Keratinocyte (primary cell): ENCODE measurements at regions not wholly inside any gene's neighbourhood (a gene's known extent, or its start where the extent isn't known, plus 50 kb on each side); places are given as distances from the start of the nearest gene placed in this dataset.

Experiments used
- DNase-seq: peaks from one replicate; pipeline ENCODE4 v3.0.0-alpha.2; 2011; ENCODE audit warnings: low read depth, missing footprints, low spot score
- FAIRE-seq: peaks from 2 replicates; lab custom pipeline; 2011; peaks lifted over from hg19 to GRCh38; lab: Jason Lieb, UNC
- H2AFZ ChIP-seq: 2 replicates; pipeline ENCODE4 v1.6.0; 2012; ENCODE audit warnings: low read length, control low read depth, inconsistent platforms; ENCODE audit not compliant: control insufficient read depth
- H3K27ac ChIP-seq: 2 replicates; pipeline ENCODE4 v1.5.1; 2011; ENCODE audit warnings: low read length; ENCODE audit not compliant: control insufficient read depth, insufficient read depth
- H3K27me3 ChIP-seq: 3 replicates; pipeline ENCODE4 v1.6.0; 2011; ENCODE audit warnings: low read length; ENCODE audit not compliant: control insufficient read depth, insufficient read depth; ENCODE audit errors: extremely low read depth
- H3K36me3 ChIP-seq, 2 experiments: 2 replicates in 1 of 2; 3 replicates in 1 of 2; pipeline ENCODE4 v1.5.1; 2011; ENCODE audit warnings: low read length in 2 of 2, mild to moderate bottlenecking in 1 of 2; ENCODE audit not compliant: control insufficient read depth in 2 of 2, insufficient read depth in 2 of 2; ENCODE audit errors: extremely low read depth in 1 of 2
- H3K4me1 ChIP-seq: 3 replicates; pipeline ENCODE4 v1.5.1; 2011; ENCODE audit warnings: low read length; ENCODE audit not compliant: control insufficient read depth, insufficient read depth; ENCODE audit errors: extremely low read depth
- H3K4me2 ChIP-seq: 3 replicates; pipeline ENCODE4 v1.6.0; 2011; ENCODE audit warnings: low read depth, low read length; ENCODE audit not compliant: control insufficient read depth, insufficient read depth; ENCODE audit errors: extremely low read depth
- H3K4me3 ChIP-seq, 3 experiments: fragments of 200-600 bp in 1 of 3; sonication (generic) in 1 of 3; 2 replicates in 2 of 3; 3 replicates in 1 of 3; pipeline ENCODE4 v1.5.1; 2011 to 2016; ENCODE audit warnings: low read length in 3 of 3, mild to moderate bottlenecking in 3 of 3, control low read depth in 2 of 3, inconsistent platforms in 1 of 3, low read depth in 1 of 3, mixed read lengths in 1 of 3, mixed run types in 1 of 3, moderate library complexity in 1 of 3; ENCODE audit not compliant: control insufficient read depth in 2 of 3, insufficient read depth in 2 of 3; ENCODE audit errors: extremely low read depth in 1 of 3
- H3K79me2 ChIP-seq: 2 replicates; pipeline ENCODE4 v1.6.0; 2012; ENCODE audit warnings: low read length; ENCODE audit not compliant: control insufficient read depth, insufficient read depth
- H3K9ac ChIP-seq: 3 replicates; pipeline ENCODE4 v1.6.0; 2011; ENCODE audit warnings: low read length; ENCODE audit not compliant: control insufficient read depth, insufficient read depth; ENCODE audit errors: extremely low read depth
- H3K9me1 ChIP-seq: 3 replicates; pipeline ENCODE4 v1.6.0; 2011; ENCODE audit warnings: low read length; ENCODE audit not compliant: control insufficient read depth, insufficient read depth; ENCODE audit errors: extremely low read depth
- H3K9me3 ChIP-seq: 2 replicates; pipeline ENCODE4 v1.5.1; 2012; ENCODE audit warnings: low read depth, low read length; ENCODE audit not compliant: control insufficient read depth
- H4K20me1 ChIP-seq: 3 replicates; pipeline ENCODE4 v1.6.0; 2011; ENCODE audit warnings: low read length; ENCODE audit not compliant: control insufficient read depth, insufficient read depth; ENCODE audit errors: extremely low read depth
- CTCF ChIP-seq, 3 experiments: IDR thresholded peaks in 1 of 3; conservative IDR thresholded peaks in 1 of 3; optimal IDR thresholded peaks in 1 of 3; 2 replicates in 2 of 3; 3 replicates in 1 of 3; pipeline versions ENCODE3 to v1.5.1; 2011; ENCODE audit warnings: low read length in 3 of 3, mild to moderate bottlenecking in 3 of 3, moderate library complexity in 2 of 3, control low read depth in 1 of 3, inconsistent platforms in 1 of 3; ENCODE audit not compliant: insufficient read depth in 2 of 3; ENCODE audit errors: extremely low read depth in 1 of 3
- EZH2 ChIP-seq: IDR thresholded peaks from one replicate; pipeline ENCODE4 v1.6.1; 2012; ENCODE audit warnings: inconsistent platforms, mild to moderate bottlenecking, low read length, moderate library complexity
- dilution Hi-C: fragments of 300-500 bp; cut with MboI; formaldehyde crosslinking; loops from one replicate; pipeline ENCODE4 v1.7.0; 2020; ENCODE audit warnings: low sequenced_read_pairs; ENCODE audit not compliant: extremely low pct_ligation_motif_present

GRCh38 chr5:82396396-82396795, 118.2 kb upstream of the RPS23 start:
- H3K4me3 ChIP-seq = no peak overlapping the region
- no peak for DNase-seq
- H3K9me1 ChIP-seq = no peaks in the 10 kb centered on the region
- H2AFZ ChIP-seq = no peak overlapping the region
- H3K27me3 ChIP-seq = no peaks in the 10 kb centered on the region
- H3K36me3 ChIP-seq = no peaks in the 10 kb centered on the region
- H3K9ac ChIP-seq = no peak overlapping the region
- H3K9me3 ChIP-seq = no peaks in the 10 kb centered on the region
- no peak for FAIRE-seq
- dilution Hi-C loops = no loop called here
- TF ChIP-seq CTCF (optimal IDR thresholded peaks at IDR 0.05 in 1 of 3, IDR thresholded peaks at IDR 0.05 in 1 of 3, conservative IDR thresholded peaks at IDR 0.05 in 1 of 3; ENCODE audit: extremely low read depth in 1 of 3, insufficient read depth in 2 of 3, low read length in 3 of 3) (no peak), EZH2 (no peak)
- H3K4me2 ChIP-seq = no peak overlapping the region
- H3K79me2 ChIP-seq = no peaks in the 10 kb centered on the region
- H4K20me1 ChIP-seq = no peaks in the 10 kb centered on the region
- no peaks in the 10 kb centered on the region for H3K4me1 ChIP-seq
- no peak overlapping the region for H3K27ac ChIP-seq

- FAIRE-seq (no peak), DNase-seq (no peak)
- H3K9me3 ChIP-seq = no peaks in the 10 kb centered on the region
- H4K20me1 ChIP-seq = no peaks in the 10 kb centered on the region
- dilution Hi-C loops = no loop called here
- H3K36me3 ChIP-seq = no peaks in the 10 kb centered on the region
- H2AFZ ChIP-seq = no peak overlapping the region
- no peak for TF ChIP-seq CTCF (optimal IDR thresholded peaks at IDR 0.05 in 1 of 3, IDR thresholded peaks at IDR 0.05 in 1 of 3, conservative IDR thresholded peaks at IDR 0.05 in 1 of 3; ENCODE audit: extremely low read depth in 1 of 3, insufficient read depth in 2 of 3, low read length in 3 of 3)
- no peak for TF ChIP-seq EZH2
- H3K4me1 ChIP-seq = peaks cover 4% of the 10 kb centered on the region
- no peaks in the 10 kb centered on the region for H3K79me2 ChIP-seq
- no peak overlapping the region for H3K27ac ChIP-seq
- no peaks in the 10 kb centered on the region for H3K9me1 ChIP-seq
- H3K9ac ChIP-seq = no peak overlapping the region
- no peak overlapping the region for H3K4me2 ChIP-seq
- no peaks in the 10 kb centered on the region for H3K27me3 ChIP-seq
- no peak overlapping the region for H3K4me3 ChIP-seq
These were observed 115.8 kb upstream of the RPS23 start for GRCh38 chr5:82393951-82394350.
